Cardiac fibroblast (primary cell): ENCODE measurements at regions not wholly inside any gene's neighbourhood (a gene's known extent, or its start where the extent isn't known, plus 50 kb on each side); places are given as distances from the start of the nearest gene placed in this dataset.
"Not testable (repeated sequence)": the region's sequence is repeated elsewhere in the genome, so short reads cannot be mapped to it uniquely, and the experiment has no call there.

Experiments used
- DNase-seq, 2 donors: peaks; one replicate each; pipeline versions ENCODE4 v3.0.0 to v3.0.0-alpha.2; 2010; ENCODE audit warnings: low read depth in 2 of 2
- H3K4me3 ChIP-seq, 2 donors: replicated peaks in 1 of 2; 1 replicate in 1 of 2; 2 replicates in 1 of 2; pipeline ENCODE4 v1.5.1; 2011; ENCODE audit warnings: low read depth in 2 of 2, low read length in 2 of 2, mild to moderate bottlenecking in 2 of 2, moderate library complexity in 1 of 2
- CTCF ChIP-seq: IDR thresholded peaks from one replicate; pipeline ENCODE4 v1.5.1; 2011; ENCODE audit warnings: low read depth, mild to moderate bottlenecking, low read length, inconsistent platforms

DNA sequence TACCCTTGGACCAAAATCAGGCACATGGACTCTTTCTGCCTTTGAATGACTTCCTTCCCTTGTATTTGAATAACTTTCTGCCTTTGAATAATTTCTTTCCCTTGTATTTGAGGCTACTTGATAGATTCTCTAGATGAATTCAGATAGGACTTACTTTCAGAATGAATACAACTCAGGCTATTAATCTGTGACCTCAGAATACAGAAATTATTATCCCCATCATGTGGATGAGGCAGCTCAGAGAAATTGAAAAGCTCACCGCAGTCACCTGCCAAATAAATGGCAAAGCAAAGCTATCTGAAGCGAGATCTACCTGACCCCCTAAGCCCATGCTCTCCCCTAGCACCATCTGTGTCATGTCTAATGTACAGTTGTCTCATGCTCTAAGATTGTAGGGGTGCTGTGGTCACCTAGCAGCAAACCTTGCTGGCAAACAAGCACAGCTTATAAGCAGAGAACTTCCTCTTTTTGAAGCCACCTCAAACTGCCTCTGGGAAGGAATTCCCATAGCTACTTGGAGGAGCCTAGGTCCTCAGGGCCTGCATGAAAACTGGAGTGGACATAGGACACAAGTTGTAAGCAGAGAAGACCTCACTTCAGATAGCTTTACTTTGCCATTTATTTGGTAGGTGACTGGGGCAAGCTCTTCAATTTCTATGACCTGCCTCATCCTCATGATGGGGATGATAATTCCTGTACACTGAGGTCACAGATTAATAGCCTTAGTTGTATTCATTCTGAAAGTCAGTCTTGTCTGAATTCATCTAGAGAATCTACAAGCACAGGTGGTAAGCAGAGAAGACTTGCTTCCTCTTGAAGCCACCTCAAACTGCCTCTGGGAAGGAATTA is 66.1 kb downstream of the FASLG start:
- no peak for TF ChIP-seq CTCF
- DNase-seq = no peak

DNA sequence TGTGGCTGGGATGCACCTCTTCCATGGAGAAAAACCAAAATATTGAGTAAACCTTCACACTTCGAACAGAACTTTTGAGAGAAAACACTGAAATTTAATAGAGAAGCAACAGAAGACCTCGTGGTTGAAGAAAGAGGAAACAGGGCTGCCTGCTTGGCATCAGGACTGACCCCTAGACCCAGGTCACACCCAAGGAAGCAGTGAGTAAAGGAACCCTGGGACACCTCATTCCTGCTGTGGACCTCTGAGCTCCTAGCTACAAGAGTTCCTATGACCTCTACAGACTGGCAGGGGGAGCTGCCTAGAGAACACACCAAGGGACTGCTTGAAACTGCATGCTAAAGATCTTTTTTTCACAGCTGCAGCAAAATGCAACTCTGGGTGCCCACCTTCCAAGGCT is 67.8 kb downstream of the FASLG start:
- DNase-seq = no peak
- no peak overlapping the region for H3K4me3 ChIP-seq
- TF ChIP-seq CTCF = no peak

More for the DNA sequence above, 66.1 kb downstream of the FASLG start:
- no peak overlapping the region for H3K4me3 ChIP-seq

DNA sequence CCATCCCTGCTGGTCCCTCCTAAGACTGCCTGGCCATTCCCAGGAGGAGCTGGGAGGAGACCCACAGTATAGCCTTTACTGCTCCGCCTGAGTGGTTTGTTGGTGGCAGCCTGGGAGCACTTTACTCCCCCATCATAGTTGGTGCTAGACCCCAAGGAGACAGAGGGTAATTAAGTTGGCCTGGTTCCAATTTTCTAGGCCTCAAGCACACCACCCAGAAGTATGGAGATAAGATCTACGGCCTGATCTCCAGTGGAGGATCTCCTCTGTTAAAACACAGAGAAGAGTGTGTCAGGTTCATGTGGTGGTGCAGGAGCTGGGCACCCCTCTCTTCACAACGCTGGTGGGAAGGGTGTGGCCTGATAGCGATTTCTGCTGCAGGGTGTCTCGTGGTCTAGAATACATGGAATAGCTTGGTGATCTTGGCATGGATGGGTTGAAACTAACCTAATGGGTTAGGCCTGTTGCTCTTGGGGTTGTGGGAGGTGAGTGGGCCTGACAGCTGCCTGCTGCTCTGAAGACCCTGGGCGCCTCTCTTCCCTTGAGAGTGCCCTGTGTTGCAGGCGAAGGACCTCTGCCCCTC is 68.5 kb downstream of the FASLG start:
- DNase-seq = no peak
- TF ChIP-seq CTCF = no peak
- no peak overlapping the region for H3K4me3 ChIP-seq

- peak; percentile 20 to 69 for DNase-seq
These were observed 69.2 kb downstream of the FASLG start for GRCh38 chr1:172727956-172728603.

GRCh38 chr1:172728705-172729104 is 69.8 kb downstream of the FASLG start:
- DNase-seq, H3K4me3 ChIP-seq: not testable (repeated sequence)

More at GRCh38 chr1:172727956-172728603, 69.2 kb downstream of the FASLG start:
- TF ChIP-seq CTCF = peak; percentile 73
- H3K4me3 ChIP-seq = no peak overlapping the region

DNA sequence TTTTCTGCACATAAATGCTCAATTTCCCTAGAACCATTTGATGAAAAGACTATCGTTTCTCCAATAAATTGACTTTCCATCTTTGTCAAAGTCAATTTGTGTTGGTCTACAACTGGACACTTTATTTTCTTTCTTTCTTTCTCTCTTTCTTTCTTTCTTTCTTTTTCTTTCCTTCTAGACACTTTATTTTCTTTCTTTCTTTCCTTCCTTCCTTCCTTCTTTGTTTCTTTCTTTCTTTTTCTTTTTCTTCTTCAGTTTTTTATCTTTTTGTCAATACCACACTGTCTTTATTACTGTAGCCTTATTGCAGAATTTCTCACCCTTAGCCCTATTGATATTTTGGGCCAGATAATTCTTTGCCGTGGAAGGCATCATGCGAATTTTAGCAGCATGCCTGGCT is 73.5 kb downstream of the FASLG start:
- no peak for TF ChIP-seq CTCF
- H3K4me3 ChIP-seq = no peak overlapping the region
- DNase-seq = no peak

GRCh38 chr1:172733815-172734214 is 74.9 kb downstream of the FASLG start:
- no peak for TF ChIP-seq CTCF
- no peak for DNase-seq
- H3K4me3 ChIP-seq = no peak overlapping the region
